Esophagus squamous epithelium (tissue), 4 donors: ENCODE measurements at regions not wholly inside any gene's neighbourhood (a gene's known extent, or its start where the extent isn't known, plus 50 kb on each side); places are given as distances from the start of the nearest gene placed in this dataset.

ENCODE experiments used
- CTCF ChIP-seq, 6 experiments: fragments of 450-650 bp in 4 of 6; fragments of 200-600 bp in 2 of 6; sonication (generic) in 2 of 6; IDR thresholded peaks; one replicate each; pipeline ENCODE4 v1.5.1; 2016 to 2019; ENCODE audit warnings: antibody characterized with exemption in 6 of 6, mild to moderate bottlenecking in 4 of 6, moderate library complexity in 4 of 6
- POLR2A ChIP-seq, 4 donors: fragments of 450-650 bp; IDR thresholded peaks; one replicate each; pipeline ENCODE4 v1.6.1; 2017; ENCODE audit warnings: antibody characterized with exemption in 4 of 4, mild to moderate bottlenecking in 4 of 4, moderate library complexity in 3 of 4

- no peak for TF ChIP-seq CTCF (IDR thresholded peaks at IDR 0.05)
- TF ChIP-seq POLR2A (IDR thresholded peaks at IDR 0.05) = no peak
These were observed 335.6 kb upstream of the TRAM1L1 start for GRCh38 chr4:117420948-117421347.
